Peyer's patch (tissue), 4 donors: ENCODE measurements at regions not wholly inside any gene's neighbourhood (a gene's known extent, or its start where the extent isn't known, plus 50 kb on each side); places are given as distances from the start of the nearest gene placed in this dataset.

Source experiments
- DNase-seq, 3 donors: peaks; one replicate each; pipeline ENCODE4 v3.0.0-alpha.2; 2017 to 2019
- H3K27ac ChIP-seq, 4 donors: fragments of 200-600 bp; sonication (generic); one replicate each; pipeline ENCODE4 v1.5.1; 2016 to 2019
- H3K27me3 ChIP-seq, 2 donors: fragments of 200-600 bp; sonication (generic); one replicate each; pipeline ENCODE4 v1.5.1; 2019
- H3K36me3 ChIP-seq, 3 donors: fragments of 200-600 bp; sonication (generic); one replicate each; pipeline ENCODE4 v1.5.1; 2016 to 2019
- H3K4me1 ChIP-seq, 4 donors: fragments of 200-600 bp; sonication (generic); one replicate each; pipeline ENCODE4 v1.5.1; 2016 to 2019
- H3K4me3 ChIP-seq, 4 donors: fragments of 200-600 bp; sonication (generic); 1 replicate in 3 of 4; 2 replicates in 1 of 4; pipeline ENCODE4 v1.5.1; 2016 to 2019; ENCODE audit warnings: mild to moderate bottlenecking in 1 of 4
- H3K9me3 ChIP-seq, 4 donors: fragments of 200-600 bp; sonication (generic); one replicate each; pipeline ENCODE4 v1.5.1; 2016 to 2019; ENCODE audit warnings: mild to moderate bottlenecking in 1 of 4
- POLR2A ChIP-seq, 2 donors: fragments of 450-650 bp; IDR thresholded peaks; one replicate each; pipeline ENCODE4 v1.5.1; 2017; ENCODE audit warnings: antibody characterized with exemption in 2 of 2, mild to moderate bottlenecking in 2 of 2, moderate library complexity in 2 of 2
- TF ChIP-seq, protein P1 (sequence below), 6 experiments: fragments of 450-650 bp in 4 of 6; fragments of 200-600 bp in 2 of 6; sonication (generic) in 1 of 6; IDR thresholded peaks; one replicate each; pipeline ENCODE4 v1.5.1; 2017 to 2019; ENCODE audit warnings: antibody characterized with exemption in 6 of 6, mild to moderate bottlenecking in 3 of 6, moderate library complexity in 1 of 6

GRCh38 chr10:84845628-84846261, 517.4 kb downstream of the CCSER2 start:
- H3K36me3 ChIP-seq, result no peaks in the 10 kb centered on the region
- no peak overlapping the region for H3K4me3 ChIP-seq
- no peaks in the 10 kb centered on the region for H3K4me1 ChIP-seq
- H3K9me3 ChIP-seq, result no peaks in the 10 kb centered on the region
- TF ChIP-seq, protein P1, sequence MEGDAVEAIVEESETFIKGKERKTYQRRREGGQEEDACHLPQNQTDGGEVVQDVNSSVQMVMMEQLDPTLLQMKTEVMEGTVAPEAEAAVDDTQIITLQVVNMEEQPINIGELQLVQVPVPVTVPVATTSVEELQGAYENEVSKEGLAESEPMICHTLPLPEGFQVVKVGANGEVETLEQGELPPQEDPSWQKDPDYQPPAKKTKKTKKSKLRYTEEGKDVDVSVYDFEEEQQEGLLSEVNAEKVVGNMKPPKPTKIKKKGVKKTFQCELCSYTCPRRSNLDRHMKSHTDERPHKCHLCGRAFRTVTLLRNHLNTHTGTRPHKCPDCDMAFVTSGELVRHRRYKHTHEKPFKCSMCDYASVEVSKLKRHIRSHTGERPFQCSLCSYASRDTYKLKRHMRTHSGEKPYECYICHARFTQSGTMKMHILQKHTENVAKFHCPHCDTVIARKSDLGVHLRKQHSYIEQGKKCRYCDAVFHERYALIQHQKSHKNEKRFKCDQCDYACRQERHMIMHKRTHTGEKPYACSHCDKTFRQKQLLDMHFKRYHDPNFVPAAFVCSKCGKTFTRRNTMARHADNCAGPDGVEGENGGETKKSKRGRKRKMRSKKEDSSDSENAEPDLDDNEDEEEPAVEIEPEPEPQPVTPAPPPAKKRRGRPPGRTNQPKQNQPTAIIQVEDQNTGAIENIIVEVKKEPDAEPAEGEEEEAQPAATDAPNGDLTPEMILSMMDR (IDR thresholded peaks at IDR 0.05), result no peak
- no peak for TF ChIP-seq POLR2A (IDR thresholded peaks at IDR 0.05)
- no peak for DNase-seq
- no peaks in the 10 kb centered on the region for H3K27me3 ChIP-seq
- H3K27ac ChIP-seq, result no peak overlapping the region

DNA sequence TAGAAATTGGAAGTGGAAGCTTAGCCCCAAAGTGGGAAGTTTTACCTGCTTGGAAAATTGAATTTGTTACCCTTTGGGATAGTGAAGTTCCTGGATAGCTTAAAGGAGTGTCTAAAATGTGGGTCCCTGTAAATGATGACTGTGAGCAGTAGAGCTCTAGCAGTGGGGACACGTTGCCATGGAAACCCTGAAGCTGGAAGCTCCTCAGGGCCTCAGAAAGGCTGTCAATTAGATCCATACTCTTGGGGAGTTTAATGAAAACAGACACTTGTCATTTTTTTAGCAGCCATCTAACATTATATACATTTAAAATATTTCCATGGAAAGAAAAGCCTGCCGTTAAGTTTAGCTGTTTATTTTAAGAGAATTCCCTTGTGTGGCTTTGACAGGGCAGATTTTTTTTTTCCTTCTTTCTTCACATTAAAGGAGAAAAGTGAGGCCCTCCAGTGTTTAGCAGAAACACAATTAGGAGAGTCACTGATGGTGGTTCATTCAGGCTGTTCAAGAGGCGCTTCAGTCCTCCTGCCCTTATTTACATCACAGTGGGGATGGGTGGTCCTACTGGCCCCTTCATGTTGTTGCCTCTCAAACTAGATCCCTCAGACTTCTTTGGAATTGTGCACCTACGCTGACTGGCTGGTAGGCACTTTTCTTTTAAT, 518.4 kb downstream of the CCSER2 start:
- Histone ChIP-seq H3K9me3 (no peaks in the 10 kb centered on the region), H3K4me3 (no peak overlapping the region), H3K27ac (no peak overlapping the region), H3K27me3 (no peaks in the 10 kb centered on the region), H3K36me3 (no peaks in the 10 kb centered on the region), H3K4me1 (no peaks in the 10 kb centered on the region)
- DNase-seq, result no peak
- TF ChIP-seq, protein P1 (IDR thresholded peaks at IDR 0.05), result no peak
- TF ChIP-seq POLR2A (IDR thresholded peaks at IDR 0.05), result no peak

DNA sequence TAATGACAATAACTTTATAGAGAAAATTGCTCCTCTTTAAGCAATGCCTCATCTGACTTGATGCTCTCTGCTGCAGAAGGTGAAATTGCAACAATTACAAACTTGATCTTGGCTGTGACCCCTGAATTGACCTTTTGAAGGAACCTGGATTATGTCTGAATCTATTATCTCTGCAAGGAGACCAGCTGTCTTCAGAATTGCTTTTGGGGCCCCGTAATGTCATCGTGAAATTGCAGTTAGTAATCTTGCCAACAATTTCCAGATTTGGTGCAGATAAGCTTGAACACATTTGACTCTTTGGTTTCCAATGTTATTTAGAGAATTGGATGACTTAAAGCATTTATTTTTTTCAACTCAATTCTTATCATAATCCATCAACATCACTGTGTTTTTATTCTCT, 520.6 kb downstream of the CCSER2 start:
- DNase-seq, result no peak
- H3K4me3 ChIP-seq, result no peak overlapping the region
- TF ChIP-seq, protein P1 (IDR thresholded peaks at IDR 0.05), result no peak
- TF ChIP-seq POLR2A (IDR thresholded peaks at IDR 0.05), result no peak

DNA sequence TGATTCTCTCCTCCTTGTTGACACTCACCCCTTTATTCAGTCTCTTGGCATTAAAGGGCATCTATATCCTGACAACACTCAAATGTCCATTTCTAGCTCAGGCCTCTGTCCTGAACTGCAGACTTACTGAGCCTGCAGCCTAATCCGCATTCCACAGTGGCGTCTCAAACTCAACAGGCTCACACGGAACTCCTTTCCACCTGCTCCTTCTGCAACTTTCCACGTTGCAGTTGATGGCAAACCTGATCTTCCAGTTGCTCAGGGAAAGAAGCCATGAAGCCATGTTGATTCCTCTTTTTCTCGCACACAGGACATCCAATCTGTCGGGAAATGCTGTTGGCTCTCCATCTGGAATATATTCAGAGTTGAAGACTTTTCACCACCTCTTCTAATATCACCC, 522.4 kb downstream of the CCSER2 start:
- TF ChIP-seq, protein P1 (IDR thresholded peaks at IDR 0.05), result no peak
- TF ChIP-seq POLR2A (IDR thresholded peaks at IDR 0.05), result no peak
- DNase-seq, result no peak
- Histone ChIP-seq H3K36me3 (no peaks in the 10 kb centered on the region), H3K4me3 (no peak overlapping the region), H3K27ac (no peak overlapping the region), H3K9me3 (no peaks in the 10 kb centered on the region), H3K27me3 (no peaks in the 10 kb centered on the region), H3K4me1 (no peaks in the 10 kb centered on the region)

More for the DNA sequence above, 520.6 kb downstream of the CCSER2 start:
- Histone ChIP-seq H3K36me3 (no peaks in the 10 kb centered on the region), H3K27me3 (no peaks in the 10 kb centered on the region), H3K27ac (no peak overlapping the region), H3K4me1 (no peaks in the 10 kb centered on the region), H3K9me3 (no peaks in the 10 kb centered on the region)

DNA sequence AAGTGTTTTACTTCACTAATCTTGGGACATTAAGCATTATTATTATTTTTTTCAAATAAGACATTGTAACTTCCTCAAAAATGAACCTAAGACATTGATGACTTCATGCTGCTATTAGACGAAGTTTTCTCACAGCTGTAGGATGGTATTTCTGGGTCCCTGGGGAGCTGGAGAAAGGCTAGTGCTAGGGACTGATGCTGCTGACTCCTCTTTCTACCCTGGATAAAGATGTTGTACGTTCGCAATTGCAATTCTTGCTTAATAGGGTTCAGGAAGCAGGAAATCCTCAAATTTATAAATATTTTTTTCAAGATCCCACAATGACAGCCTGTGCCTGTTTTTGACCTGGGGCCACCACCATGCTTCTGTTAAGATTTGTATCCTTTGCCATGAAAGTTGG, 526.0 kb downstream of the CCSER2 start:
- H3K36me3 ChIP-seq, result no peaks in the 10 kb centered on the region
- TF ChIP-seq, protein P1 (IDR thresholded peaks at IDR 0.05), result no peak
- no peak for TF ChIP-seq POLR2A (IDR thresholded peaks at IDR 0.05)
- no peak overlapping the region for H3K27ac ChIP-seq
- H3K4me1 ChIP-seq, result no peaks in the 10 kb centered on the region
- H3K4me3 ChIP-seq, result no peak overlapping the region
- no peaks in the 10 kb centered on the region for H3K27me3 ChIP-seq
- no peak for DNase-seq
- no peaks in the 10 kb centered on the region for H3K9me3 ChIP-seq
